ENCODE measurements at regions not wholly inside any gene's neighbourhood (a gene's known extent, or its start where the extent isn't known, plus 50 kb on each side); places are given as distances from the start of the nearest gene placed in this dataset.

GRCh38 chr3:81041331-81041730 lies 720.1 kb downstream of the GBE1 start:
- no peak for DNase-seq

GRCh38 chr3:81040107-81040506 lies 721.3 kb downstream of the GBE1 start:
- no peak for DNase-seq

- DNase-seq = no peak
Observed at GRCh38 chr3:81033684-81034083, 727.8 kb downstream of the GBE1 start.

GRCh38 chr3:81033185-81033584 lies 728.3 kb downstream of the GBE1 start:
- no peak for DNase-seq

DNA sequence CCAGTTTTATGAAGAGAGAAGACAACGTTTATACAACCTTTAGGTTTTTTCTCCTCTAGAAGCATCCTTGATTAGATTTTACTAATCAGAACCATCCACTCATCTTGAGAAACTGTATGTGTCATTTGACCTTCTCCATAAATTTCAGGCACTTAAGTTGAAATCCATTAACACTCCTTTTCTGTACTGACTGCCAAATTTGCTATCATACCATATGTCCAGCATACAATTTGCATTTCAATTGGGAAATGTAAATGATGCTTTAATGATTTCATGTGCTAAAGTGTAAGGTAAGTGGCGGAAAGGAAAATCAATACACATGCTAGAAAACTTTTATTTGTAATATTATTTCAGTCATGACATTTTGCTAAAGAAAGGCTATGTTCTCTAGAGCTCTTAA lies 731.6 kb downstream of the GBE1 start:
- DNase-seq = no peak

DNA sequence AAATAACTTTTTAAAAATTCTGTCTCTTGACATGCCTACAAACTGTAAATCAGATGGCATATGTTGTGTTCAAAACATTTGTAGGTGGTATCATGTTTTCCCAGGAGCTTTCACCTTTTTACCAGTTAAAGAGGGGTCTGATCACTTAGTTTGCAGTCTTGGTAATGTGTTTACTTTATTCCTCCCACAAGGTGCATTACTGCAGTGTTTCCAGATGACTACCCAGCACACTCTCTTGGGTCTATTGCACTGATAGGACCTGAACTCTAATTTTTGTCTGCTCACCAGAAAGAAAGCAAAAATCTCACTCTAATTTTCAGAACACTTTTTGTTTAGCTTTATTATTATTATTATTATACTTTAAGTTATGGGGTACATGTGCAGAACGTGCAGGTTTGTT lies 734.1 kb downstream of the GBE1 start:
- DNase-seq = no peak

- no peak for DNase-seq
Observed at GRCh38 chr3:81024560-81024959, 736.9 kb downstream of the GBE1 start.

DNA sequence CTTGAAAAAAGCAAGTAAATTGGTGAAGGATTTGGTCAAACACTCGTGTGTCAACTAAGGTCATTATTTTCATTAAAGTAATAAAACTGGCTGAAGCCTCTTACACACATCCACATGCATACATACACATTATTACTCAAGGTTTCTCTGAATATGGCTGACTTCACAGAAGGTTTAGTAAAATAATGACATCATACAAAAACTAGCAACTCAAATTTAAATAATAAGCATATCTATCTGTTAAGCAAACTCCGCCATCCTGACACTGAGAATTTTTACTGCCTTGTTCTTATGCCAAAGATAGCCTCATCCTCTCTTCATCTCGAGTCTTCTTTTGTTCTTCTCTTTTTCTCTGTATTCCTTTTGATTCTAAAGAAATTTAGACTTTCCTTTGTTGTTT lies 739.1 kb downstream of the GBE1 start:
- DNase-seq = no peak

GRCh38 chr3:81013360-81013759 lies 748.1 kb downstream of the GBE1 start:
- DNase-seq = no peak

DNA sequence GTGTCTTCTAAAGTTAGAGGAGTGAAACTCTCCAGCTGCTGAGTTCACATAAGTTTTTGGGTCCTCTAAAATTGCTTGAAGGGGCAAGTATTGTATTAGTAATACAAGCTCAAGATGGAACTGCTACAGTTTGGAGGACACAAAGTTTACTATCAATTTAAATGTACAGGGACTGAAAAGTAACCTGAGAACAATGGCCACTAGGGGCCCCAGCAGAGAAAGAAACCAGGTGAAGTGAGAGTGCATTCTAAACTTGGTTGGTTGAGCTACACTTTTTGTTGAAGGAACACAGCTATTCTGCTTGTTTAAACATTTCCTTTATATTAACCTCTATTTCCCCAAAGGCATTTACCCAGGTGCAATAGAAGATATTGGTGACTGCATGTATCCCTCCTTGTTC lies 755.5 kb downstream of the GBE1 start:
- no peak for DNase-seq

DNA sequence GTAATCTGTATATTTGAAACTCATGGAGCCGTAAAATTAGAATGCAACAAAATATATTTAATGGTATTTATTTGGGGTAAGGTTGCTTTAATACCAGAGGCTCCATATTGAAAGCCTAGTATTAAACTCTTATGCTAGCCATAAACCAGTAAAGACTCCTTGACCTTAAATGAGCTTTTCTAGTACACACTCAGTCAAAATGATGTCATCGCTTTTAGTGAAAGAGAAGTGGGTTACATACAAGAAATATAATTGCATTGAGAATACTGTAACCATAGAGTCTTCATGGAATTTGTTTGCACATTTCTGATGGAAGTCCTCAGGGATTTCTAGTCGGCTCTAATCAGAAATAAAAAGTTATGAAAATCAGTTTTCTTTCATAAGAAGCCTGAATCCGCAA lies 757.6 kb downstream of the GBE1 start:
- DNase-seq = no peak

DNA sequence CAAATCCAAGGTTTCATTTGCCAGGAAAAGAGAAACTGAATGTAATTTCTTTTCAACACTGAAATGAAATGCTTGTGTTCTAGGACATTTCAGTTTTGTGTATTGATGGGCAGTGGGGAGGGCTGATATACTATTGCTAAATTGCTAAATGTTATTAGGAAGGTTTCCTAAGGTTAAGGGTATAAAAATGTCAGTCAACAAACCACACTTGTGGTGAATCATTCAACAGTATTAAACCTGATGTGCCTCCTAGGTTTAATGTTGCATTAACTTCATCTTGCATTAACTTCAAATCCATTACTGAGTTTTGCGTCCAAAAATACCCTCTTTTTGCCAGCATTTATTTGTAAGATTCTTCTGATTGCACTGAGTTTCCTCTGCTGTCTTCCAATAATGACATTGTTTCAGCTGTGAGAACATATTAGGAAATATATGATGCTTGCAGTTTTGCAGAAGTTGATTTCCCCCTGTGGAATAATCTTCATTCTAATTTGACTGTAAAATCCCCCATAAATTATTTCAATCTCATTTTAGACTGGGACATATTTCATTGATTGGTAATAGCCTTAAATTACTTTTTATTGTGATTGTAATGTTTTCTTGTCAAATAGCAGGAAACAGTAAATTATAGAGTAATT lies 758.3 kb downstream of the GBE1 start:
- DNase-seq = no peak

DNA sequence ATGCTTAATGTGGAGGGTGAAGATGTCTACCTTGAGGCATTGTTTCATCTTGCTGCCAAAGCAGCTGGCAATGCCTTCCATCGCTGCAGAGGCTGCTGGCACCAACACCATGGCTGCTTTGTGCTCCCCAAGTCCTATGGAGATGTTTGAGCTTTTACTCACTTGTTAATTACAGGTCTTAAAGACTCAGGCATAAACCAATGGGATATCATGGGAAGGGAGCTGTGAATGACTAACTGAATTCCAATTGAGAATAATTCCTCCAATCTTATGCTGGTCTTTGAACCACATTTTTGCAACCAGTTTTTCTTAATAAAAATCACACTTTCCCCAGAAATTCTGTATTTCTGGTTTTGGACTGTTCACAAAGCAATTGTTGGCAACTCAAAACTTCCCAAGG lies 762.0 kb downstream of the GBE1 start:
- DNase-seq = no peak

DNA sequence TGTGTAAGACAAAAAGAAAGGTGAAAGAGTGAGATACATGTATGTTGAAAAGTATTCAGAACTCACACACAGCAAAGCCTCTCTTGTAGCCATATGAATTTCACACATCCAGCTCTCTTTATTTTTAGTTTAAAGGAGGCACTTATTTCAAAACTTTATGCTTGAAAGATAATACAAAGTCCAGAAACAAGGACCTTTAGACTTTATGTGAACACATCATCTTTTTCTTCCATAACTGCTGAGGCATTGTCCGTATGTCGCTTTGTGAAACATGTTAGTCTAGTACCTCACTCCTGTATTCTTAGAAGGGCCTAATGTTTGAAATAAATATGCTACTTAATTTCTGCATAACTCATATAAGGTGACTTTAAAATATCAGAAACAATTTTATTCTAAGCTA lies 763.4 kb downstream of the GBE1 start:
- DNase-seq = no peak

DNA sequence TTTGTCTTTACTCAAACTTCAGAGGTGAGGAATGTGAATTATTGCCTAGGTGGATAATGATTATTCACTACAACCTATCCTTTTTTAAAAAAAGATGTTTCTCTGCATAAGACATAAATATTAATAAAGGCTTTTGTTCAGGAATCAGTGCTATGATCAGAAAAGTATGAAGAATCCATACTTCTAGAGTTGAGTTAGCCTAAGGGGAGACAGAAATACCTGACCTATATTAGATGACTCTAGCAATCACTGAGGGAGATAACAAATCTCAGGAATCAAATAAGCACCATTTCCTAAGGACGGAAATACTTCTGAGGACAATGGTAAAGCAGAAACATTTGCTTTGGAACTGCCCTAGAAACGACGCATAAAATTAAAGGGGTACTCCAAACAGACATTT lies 763.8 kb downstream of the GBE1 start:
- DNase-seq = no peak

DNA sequence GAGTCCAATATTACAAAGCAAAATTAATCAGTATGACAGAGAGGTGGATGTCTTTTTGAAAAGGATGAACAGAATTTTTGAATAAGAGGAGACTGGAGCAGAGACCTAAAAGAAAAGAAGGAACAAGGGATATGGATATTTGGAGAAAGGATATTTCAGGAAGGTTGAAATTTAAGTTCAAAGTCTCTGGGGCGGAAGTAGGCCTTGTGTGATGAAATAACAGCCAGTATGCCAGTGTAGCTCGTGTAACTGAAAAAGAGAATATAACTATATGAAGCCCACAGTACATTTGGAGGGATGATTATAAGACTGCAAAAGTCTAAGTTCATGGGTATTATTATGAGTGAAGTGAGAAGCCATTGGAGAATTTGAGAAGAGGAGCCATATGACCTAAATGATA lies 766.7 kb downstream of the GBE1 start:
- no peak for DNase-seq

GRCh38 chr3:80994085-80994665 lies 767.3 kb downstream of the GBE1 start:
- no peak for DNase-seq

DNA sequence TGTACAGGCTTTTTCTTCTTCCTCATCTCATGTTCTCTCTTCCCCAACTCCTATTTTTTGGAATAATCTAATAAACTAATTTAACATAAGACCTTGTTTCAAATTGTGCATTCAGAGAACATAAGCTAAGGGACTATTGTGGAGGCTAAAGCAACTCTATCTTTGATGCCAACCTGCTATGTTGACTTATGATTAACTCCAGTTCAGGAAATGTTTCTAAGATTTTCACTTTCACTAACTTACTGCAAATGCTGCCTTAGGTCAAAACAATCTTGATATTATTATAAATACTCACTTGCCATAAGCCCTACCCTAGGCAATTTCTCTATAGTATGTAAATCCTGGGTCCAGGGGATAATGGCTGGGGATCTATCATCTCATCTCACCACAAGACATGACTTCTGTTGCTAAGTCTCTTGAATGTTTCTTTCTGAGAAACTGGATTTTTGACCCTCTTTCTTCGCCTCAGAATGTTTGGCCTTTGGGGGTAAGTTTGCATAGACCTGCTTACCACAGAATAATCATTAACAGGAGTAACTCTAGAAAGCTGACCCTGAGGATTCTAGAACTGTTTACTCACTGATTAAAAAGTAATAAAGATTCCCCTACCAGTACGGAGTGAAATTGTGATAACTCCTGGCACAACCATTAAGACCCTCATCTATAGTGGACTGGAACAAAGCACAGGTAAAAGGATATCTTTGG lies 768.1 kb downstream of the GBE1 start:
- no peak for DNase-seq

DNA sequence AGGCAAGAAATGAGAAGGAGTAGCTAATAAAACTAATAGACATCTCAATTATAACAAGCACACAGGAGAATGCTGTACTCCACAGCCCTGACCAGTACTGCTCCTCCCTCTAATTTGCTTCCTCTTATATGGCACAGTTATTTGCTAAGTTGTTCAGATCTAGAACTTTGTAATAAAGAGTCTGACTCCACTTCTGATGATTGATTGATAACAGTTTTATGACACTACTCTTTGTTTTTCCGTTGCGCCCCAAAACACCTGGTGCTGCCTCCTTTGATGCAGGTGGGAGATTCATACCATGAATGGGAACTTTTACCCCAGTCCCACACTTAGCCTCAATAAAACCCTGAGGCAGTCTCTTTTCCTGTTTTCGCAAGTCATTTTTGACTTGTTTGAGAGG lies 777.7 kb downstream of the GBE1 start:
- DNase-seq = no peak

- no peak for DNase-seq
Observed at GRCh38 chr3:80978216-80978969, 783.1 kb downstream of the GBE1 start.

DNA sequence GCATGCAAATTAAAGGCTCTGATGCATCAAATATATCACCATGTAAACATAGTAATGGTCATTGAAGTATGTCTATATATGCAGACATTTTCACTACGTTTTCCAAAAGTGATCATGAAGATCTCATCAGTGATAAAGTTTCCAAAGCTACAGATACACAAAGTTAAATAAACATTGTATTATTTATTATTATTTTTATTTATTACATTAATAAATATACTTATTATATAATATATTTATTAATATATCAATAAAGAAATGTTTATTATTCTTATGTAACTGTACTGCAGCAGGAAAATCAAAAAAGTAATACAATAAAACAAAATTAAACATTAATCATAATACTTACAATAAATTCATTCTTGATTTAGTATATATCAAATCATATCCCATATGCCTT lies 791.2 kb downstream of the GBE1 start:
- no peak for DNase-seq

DNA sequence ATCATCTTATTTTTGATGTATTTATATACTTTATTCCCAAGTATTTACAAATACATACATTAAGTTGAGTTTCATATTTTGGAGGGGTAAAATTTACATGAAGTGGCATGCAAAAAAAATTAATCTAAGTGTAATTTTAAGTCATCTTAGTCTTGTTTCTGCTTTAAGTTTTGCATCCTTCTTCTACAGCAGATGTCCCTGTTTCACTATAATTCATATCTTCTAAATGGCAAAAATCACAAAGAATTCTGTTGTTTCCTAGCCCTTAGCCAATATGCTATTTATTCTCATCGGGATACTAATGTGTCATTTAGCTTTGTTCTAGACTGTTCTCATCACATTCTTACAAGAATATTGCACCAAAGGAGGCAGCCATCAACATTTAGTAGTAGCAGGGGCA lies 831.9 kb downstream of the GBE1 start:
- no peak for DNase-seq

DNA sequence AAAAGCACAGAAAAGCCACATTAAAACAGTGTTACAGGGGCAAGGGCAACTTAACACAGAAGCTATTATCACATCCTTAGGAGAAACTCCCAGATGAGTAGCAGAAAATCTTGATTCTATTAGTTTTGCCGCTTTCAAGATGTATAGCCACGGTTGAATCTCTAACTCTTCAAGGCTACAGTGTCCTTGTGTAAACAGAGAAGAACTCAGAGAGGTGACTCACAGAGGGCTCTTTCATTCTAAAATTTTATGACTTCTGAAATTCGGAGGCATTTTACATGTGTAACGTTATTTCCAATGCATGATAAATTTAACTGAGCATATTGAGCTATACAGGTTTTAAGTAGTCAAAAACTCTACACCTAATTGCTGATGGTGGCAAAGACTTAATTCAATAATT lies 846.6 kb downstream of the GBE1 start:
- no peak for DNase-seq

DNA sequence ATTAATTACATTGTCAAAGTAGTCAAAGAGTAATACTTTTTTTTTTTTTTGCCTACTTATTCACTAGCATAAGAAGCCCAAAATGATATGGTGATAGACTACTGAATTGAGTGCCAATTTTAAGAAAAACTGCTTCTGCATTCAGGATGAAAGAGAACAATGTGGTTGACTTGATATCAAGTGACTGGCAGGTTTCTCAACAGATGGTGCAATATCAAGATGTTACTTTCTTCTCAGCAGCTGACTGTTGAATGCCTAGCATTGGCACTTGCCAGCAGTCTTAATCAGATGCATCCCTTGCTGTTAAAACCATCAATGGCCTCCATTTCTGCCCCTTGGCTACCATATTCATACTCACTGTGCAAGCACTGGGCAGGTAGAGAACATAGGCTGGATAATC lies 863.2 kb downstream of the GBE1 start:
- DNase-seq = no peak
